ENCODE measurements at regions not wholly inside any gene's neighbourhood (a gene's known extent, or its start where the extent isn't known, plus 50 kb on each side); places are given as distances from the start of the nearest gene placed in this dataset.

DNA sequence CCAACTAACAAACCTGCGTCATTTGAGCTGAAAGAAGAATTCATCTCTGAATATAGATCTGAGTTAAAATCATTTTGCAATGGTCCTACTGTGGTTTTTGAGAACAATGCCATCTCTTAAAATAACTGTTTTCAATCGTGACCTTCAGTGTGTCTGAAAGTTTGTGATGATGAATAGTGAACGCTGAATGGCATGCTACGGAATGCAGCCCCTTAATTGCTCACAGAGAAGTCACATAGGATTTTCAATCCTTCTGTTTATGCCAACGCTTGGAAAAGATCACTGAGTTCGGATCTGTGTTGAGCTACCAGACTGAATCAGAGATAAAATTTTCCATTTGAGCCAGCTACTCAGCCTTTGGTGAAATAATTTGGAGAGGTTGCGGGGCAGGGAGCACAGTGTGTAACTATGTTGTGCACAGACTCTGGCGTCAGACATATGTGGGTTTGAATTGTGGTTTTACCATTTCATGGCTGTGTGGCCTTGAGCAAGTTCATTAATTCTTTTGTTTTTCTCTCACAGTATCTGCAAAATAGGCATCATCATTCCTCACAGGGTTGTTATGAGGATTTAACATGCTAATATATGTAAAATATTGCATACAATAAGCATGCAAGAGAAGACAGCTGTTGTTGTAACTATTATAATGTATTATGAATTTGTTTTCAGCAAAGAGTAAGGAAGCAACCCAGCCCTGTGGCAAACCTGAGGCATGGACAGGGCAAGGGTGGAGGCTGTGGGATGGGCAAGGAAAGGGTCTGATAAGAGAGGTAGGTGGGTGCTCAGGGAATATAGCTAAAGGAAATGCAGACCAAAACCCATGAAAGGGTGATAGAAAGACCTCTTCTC lies 679.9 kb downstream of the KCNA4 start:
- no peak for DNase-seq

DNA sequence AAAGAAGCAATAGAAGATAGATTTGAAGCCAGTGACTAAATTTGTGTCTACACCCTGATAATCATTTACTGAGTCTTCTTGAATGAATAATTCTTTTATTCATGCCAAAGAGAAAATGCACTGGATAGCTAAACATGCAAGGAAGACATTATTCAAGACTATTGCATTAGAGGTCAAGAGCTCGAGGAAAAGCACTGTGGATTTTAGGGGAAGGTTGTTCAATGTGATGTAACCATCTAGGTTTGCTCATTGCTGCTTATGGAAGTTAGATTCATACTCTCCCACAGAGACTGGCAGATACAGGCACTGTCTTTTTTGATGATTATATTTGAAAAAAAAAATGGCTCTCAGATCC lies 682.1 kb downstream of the KCNA4 start:
- DNase-seq, result no peak

DNA sequence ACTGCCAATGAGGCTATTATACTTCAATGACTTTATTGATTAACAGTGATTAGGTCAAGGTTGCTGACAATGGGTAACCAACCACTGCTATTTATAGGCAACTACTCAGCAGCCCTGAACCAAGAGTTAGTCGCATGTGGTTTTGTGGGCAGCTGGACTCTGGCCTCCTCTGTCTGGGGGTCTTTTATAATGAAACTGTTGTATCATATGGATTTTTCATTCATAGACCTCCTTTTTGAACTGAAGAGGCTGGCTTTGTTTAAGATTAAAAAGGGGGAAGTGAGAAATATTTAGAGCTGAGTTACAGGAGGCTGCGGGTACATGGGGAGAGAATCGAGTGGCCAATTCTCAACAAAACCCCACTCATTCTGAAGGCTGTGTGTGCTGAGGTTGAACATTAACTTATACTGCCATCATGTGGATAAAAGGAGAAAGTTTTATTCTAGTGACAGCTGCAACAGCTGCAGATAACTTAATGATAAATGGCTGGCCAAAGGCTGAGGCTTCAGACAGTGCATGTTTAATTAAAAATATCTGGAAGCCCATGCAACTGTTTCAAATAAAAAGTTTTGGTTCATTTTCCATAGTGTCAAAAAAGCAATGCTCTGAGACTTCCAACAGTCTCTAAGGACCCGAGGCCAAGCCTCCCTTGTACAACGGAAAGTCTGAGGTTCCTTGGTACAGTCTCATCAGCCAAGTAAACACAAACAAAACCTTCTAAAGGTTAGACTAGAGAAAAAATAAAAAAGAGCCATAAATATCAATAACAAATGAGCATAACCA lies 682.6 kb downstream of the KCNA4 start:
- no peak for DNase-seq

DNA sequence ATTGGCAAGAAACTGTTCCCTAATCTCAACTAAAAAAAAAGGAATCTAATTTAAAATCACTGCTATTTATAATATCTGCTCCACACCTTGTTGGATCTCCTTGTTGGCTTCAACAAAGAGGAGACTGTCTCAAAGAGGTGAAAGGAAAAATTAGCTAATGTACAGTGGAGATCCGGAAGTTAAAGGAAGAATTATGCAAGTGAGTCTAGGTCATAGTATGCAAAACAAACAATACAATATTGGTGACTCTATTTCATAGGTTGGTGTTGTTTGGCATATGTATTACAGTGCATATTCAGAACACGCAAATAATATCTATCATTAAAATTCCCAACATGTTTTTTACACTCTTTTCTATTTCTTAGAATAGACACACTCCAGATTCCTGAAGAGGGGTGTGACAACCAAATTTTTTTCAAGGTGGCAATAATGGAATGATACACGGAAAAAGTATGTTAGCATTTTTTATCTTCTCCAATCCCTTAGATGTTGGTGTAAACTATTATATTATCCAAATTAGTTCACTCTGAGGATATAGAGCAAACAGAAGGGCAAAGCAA lies 685.3 kb downstream of the KCNA4 start:
- DNase-seq, result no peak

DNA sequence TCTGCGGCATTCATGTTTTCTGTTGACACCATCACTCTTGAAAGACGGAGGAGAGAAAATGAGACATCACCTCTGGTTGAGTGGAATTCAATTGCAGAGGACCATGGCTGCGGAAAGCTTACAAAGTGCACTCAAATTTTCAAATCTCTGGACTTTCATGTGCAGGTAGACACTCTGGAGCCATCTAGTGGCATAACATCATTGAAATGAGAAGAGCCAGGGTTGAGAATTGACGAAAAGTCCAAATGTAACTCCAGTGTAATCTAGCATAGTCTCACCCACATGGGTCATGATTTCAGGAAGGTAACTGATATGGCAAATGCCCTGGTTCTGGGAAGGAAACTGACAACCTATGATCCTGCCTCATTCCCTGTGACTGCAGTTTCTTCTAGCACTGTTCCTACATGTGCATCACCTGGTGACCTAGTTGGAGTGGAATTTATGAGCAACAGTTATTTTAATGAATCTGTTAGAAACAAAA lies 687.8 kb downstream of the KCNA4 start:
- DNase-seq, result no peak

DNA sequence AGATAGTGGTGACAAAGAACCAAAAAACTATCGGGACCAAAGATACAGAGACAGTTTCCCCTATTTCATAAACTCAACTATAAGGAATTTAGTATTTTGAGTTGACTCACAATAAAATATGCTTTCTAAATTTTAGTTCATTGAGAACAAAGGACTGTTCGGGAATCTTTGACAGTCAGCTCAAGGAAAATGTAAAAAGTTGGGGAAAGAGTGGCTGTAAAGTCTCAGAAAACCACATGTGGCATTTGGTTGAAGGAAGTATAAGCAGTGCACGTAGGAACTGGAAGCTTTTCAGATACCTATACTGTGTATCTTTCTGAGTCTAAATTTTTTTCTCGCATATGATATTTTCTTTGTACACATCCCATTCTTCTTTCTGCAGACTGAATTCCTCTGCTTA lies 688.9 kb downstream of the KCNA4 start:
- no peak for DNase-seq

DNA sequence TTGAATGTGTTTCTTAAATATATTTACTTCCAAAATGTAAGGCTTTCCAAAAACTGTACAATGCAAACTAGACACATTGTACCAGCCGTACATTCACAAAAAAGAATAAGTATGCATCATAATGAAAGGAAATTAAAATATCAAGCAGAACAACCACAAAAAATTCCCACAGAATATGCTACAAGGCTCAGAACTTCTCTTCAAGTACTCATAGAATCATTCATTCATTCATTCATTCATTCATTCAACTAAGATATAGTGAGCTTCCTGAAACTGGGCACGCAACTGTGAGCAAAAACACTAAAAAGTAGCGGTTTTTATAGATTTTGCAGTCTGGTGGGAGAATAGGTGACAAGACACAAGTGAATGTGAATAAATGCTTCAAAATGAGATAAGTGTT lies 690.1 kb downstream of the KCNA4 start:
- DNase-seq, result no peak

DNA sequence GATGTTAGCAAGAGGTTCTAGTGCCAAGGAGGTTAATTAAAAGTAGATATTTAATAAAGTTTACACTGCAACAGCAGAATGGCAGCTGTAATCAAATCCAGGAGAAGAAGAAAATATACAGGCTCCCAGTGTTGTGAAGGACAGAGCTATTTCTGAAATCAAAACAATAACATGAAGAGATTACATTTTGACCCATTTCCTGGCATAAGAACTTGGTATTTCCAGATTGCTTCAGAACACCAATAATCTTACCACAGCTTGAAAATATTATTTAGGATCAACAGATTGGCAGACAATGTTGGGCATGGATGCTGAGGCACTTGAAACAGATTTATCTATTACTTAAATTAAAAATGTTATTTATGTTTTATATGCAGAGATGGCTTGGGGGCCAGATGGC lies 692.5 kb downstream of the KCNA4 start:
- DNase-seq, result no peak

DNA sequence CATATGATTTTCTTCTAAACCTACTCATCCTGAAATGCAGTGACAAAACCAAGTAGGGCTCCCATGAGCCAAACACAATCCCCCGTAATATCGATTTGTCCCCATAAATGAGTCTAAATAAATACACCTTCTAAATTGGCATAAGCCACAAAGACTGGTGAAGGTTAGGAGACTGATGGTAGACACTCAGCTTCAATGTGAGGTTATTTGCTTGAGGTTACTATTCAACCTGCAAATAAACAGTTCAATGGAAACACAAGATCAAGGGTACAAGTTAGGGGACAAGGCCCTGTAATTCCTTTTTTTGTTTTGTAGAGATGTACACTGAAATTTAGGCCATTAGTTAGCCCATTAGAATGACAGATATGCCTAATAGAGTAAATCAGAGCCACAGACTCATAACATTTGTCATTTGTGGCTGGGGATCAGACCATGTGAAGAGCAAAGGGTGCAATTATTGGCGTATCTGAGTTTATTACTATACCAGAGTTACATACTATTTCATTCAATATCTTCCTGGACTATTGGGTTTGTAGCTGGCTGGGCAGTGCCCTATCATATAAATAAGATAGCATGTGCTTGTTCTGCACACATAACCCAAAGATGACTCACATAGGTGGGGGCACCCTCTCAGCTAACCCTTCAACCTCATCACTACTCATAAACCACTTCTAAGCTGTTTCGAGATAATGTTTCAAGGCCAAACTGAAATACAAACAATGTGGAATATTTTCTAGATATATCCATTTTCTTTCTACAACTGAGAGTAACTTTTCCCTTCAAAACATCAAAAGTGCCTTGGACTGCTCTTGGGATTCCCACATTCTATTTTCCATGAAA lies 695.3 kb downstream of the KCNA4 start:
- DNase-seq, result no peak

DNA sequence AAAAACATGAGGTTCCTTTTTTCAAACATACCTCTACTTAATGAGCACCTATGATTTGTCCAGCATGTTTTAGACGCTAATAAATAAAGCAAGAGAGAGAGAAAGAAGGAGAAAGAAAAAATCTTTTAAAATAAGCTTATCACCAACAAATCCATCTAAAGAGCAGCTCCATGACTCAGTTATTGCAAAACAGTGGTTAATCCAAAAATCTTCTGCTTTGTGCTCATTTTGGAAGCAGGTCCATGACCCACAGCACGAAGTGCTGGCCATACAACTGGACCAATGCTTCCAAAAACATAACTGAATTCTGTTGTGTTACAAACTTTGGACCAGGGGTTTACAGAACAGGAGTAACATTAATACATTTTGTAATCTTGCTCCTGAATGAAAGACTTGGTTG lies 696.6 kb downstream of the KCNA4 start:
- no peak for DNase-seq

DNA sequence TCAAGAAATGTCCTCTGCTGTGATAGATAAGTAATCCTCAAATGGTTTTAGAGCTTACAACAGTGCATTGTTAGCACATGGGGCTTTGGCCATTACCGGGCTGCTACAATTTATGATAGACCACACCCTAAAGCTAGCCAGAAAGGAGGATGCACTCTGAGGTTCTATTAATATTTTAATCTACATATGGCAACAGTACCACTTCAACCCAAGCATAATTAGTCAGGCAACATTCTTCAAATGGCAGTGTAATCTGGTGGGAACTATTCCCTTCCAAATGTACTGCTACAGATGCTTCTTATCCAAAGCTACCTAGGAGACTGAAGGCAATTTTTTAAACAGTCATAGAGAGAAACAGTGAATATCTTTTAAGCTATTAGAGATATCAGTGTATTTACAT lies 697.6 kb downstream of the KCNA4 start:
- no peak for DNase-seq

DNA sequence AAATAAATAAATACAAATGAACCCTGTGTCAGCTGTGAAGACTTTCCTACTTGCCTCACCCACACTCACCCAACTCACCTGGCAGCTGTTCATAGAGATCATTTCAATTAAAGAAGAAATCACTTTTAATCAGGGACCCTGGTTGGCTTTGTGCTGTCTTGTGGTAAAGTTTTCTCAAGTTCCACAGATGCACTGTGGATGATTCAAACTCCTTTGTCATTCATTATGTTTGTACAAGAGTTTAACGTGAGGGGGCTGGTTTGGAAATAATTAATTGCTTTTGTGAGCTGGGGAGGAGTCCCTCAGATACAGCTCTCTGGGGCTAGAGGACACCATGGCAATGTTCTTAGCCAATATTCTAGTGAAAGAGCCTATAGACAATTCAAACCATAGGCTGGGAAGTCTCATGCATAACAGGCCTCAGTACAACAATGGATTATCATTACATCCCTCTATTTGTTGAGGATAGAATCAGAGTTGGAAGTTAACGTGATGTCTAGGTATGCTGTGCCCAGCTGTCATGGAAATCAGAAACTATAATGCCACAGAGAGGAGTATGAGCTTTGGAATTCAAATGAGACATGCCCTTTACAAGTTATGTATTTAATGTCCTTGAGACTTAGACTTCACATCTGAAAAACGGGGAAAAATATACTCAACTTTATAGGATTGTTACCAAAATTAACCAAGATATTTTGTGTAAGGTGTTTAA lies 698.5 kb downstream of the KCNA4 start:
- DNase-seq, result no peak

DNA sequence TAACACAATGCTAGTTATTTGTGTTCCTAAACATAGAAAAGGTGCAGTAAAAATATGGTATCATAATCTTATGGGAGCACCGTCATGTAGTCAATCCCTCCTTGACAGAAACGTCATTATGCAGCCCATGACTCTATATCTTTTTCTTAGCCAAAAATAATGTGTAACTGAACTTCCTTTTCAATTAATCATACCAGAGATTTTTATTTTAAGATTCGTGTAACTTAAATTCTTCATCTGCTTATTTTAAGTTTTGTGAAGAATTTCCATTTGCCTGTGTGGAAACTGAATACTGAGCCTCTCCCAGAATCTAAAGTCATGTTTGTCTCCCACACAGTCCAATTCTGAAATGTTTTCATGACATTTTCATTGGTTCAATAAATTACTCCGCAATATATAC lies 699.1 kb downstream of the KCNA4 start:
- DNase-seq, result no peak

DNA sequence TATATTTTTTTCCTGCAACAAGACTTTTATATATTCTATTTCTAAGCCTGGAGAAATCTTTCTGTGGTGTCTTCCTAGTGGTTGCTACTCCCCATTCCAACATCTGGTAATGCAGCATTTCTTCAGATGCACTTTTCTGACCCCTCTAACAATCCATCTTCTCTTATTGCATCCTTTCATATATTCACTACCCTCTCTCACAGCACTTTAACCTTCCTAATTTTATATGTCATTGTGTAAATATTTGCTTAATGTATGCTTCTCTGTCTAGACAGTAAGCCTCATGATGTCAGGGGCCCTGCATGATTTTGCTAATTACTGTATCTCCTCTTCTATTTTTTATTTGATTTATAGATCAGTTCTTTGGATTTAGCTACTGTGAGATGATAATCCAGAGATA lies 701.6 kb downstream of the KCNA4 start:
- no peak for DNase-seq

DNA sequence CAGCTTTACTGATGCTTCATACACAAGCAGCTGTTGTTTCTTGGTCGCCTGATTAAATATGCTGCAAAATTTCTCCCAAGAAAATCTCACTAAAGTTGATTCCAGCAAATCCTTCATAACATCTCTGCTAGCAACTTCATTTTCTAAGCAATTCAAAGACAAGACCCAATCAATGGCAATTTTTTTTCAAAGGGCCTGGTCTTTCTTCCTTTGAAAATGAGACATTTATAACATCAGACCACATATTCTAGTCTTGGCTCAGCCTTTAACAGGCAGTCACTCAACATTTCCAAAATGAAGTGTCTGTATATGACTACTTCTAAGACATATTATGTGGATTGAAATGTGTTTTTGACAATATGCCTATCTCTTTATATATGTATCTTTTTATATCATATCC lies 702.6 kb downstream of the KCNA4 start:
- DNase-seq, result no peak

DNA sequence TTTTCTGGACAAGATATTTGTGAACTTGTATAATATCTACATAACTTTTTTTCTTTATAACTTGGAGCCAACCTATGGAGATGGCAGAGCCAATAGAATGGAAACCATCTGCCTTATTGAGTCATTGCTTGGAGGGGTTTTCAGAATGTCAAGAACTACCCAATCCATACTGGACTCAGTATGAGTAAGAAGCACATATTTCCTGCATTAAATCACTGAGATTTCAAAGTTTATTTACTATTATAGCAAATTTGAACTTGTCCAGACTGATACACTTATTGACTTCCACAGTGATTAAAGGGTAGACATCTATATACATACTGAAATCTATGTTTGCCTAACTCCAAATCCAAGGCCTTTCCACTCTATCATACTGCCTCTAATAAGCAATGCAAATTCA lies 704.0 kb downstream of the KCNA4 start:
- no peak for DNase-seq

DNA sequence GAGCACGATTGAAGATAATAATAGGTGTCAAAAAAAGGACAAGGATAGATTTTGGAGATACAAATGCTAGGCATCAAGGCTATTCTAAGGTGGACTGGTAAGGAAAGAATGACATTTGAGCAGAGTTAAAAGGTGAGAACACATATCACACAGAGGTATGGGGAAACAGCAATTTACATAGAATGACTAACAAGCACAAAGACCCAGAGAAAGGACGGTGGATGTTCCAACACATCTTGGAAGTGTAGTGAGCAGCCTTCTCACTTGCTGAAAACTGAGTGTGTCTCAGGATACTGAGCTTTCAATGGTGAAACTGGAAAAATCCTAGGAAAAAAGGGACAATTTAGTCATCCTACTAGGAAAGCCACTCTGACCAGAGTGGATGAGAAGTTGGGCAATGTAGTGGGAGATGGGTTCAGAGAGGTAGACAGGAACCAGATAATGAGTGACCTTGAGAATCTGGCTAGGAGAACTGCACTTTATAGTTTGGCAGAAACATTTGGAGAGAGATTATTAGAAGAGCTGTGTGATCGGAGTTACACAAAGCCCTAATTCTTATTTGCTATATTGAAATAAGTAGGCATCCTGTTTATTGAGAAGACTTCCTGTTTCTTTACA lies 706.0 kb downstream of the KCNA4 start:
- DNase-seq, result no peak

DNA sequence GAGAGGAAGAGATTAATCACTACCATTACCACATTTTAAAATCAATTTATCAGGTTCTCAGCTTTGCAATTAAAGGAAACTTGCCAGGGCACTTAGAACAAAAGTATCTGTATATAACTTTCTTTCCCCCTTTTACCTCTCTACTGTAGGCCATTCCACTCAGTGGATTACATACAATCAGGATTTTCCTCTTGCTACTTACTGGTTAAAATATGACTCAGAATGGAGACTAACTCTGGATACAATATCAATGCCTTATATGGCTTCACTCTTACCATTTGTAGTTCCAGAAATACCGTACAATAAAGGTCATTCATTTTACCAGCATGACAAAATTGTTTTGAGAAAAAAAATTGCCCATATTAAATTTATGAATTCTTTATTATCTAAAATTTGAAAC lies 706.8 kb downstream of the KCNA4 start:
- DNase-seq, result no peak

DNA sequence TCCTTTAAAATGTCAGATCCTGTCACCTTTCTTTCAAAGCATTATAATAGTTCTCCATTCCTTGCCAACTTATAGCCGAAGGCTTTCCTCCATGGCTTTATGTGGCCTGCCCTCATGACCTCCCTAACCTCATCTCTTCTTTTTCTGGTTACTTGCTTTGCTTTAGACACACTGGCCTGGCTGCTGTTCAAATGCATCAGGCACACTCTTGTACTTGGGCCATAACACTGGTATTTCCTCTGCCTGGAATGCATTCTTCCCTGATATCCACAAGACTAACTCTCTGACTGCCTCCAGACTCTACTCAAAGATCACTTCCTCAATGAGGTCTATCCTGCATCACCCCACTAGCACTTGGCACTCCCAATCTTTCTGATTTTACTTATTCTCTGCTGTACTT lies 710.3 kb downstream of the KCNA4 start:
- no peak for DNase-seq

DNA sequence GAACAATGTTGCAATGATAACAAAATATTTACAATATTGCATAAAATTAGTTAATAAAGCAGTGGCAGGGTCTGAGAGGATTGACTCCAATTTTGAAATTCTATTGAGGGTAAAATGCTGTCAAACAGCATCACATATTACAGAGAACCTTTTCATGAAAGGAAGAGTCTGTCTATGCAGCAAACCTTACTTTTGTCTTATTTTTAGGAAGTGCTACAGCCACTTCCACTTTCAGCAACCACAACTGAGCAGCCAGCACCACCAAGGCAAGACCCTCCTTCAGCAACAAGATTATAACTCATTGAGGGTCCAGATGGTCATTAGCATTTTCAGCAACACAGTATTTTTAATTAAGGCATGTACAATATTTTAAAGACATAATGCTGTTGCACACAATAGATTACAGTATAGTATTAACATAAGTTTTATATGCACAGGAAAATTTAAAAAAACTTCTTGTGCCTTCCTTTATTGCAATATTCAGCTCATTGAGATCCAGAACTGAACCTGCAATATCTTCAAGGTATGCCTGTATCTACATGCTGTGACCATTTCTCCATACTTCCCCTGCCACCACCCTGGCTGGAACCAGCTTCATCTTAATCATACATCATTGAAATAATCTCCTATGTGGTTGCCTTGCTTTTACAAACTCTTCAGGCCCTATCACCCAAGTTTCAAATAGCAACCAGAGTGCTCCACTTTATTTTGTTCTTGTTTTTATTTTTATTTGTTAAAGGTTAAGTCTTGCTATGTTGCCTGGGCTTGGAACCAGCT lies 711.2 kb downstream of the KCNA4 start:
- no peak for DNase-seq

DNA sequence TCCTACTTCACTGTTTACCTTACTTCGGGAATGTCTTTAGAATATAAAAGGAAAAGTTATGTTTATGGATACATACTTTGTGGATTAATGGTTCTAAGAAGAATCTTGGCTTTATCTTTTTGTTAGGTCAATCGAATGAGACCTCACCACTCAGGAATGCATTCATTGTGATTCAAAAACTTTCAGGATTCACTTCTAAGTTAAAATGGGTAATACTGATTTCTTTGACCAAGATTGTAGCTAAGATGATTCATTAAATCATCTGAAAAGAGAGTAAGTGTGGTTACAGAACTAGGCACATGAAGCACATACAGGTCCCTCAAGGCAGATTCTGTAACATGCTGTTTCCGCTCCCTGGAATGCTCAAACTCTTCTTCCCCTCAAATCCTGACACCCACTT lies 716.4 kb downstream of the KCNA4 start:
- DNase-seq, result no peak

Data from suppressor macrophage treated with lipopolysaccharide for 1 hour (primary cell).